ENCODE measurements at regions not wholly inside any gene's neighbourhood (a gene's known extent, or its start where the extent isn't known, plus 50 kb on each side); places are given as distances from the start of the nearest gene placed in this dataset.

DNA sequence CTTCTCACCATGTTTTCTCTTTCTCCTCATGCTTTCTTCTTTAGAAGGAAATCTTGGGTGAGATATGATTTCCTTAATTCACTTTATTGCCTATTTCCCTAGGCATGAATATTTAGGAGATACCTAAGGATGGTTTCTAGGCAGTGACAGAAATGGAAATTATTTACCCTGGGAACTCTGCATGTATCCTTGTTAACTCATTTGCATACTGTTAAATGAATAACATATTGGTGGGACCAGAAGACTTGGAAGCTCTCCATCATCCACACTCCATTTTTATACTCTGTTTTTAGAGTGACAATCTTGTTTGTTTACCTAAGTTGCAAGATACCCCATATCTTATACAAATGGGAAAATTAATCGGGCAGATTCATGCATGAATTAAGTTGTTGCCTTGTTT lies 285.7 kb downstream of the RNF144B start:
- no peak for DNase-seq (ENCODE audit: low spot score)

DNA sequence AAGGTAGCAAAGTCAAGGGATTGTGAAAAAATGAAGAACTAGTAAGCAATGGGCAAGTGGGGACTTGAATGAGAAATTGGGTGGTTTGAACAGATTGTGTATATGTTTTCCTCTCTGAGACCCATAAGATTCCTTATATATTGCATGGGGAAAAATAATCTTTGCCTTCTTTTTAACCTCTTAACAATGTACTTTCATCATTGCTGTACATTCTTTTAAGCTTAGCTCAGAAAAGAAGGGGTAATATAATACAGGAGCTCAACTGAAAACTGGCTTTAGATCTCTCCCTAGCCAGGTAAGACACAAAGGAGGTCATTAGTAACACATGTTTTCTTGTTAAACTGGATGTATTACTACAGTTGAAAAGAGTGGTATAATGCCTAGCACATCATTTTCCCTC lies 287.2 kb downstream of the RNF144B start:
- DNase-seq (ENCODE audit: low spot score) = no peak

DNA sequence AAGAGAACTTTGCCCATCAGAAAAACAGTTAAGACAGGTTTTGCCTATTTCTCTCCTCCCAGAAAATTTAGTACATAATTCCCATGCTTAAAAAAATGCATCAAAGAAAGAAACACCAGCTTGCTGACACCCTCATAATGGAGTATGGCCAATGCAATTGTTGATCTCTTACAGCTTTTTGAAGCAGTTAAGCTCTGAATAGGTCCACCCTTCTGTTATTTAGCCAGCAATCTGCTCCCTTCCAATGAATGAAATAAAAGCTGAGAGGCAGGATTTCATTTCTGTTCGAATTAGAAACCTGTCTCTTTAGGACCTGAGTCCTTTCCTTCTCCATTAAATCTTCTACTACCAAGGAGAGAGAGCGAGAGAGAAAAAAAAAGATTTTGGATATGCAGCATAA lies 288.7 kb downstream of the RNF144B start:
- no peak for DNase-seq (ENCODE audit: low spot score)

DNA sequence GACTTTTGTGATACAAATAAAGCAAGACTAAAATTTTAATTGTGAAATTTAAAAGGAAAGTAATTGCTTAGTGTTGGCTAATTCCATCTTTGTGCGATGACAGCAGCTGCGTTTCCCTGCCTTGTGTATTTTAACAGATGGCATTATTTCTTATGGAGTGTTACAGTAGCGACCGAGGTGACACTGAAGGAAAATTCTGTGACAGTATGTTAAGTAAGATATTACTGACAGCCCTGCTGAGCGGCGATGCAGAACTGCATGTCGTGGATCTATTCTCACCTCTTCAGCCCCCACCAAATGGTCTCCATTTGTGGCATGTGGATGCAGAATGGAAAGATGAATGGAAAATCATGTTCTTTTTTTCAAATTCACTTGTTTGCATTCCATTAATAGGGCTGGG lies 289.4 kb downstream of the RNF144B start:
- no peak for DNase-seq (ENCODE audit: low spot score)

DNA sequence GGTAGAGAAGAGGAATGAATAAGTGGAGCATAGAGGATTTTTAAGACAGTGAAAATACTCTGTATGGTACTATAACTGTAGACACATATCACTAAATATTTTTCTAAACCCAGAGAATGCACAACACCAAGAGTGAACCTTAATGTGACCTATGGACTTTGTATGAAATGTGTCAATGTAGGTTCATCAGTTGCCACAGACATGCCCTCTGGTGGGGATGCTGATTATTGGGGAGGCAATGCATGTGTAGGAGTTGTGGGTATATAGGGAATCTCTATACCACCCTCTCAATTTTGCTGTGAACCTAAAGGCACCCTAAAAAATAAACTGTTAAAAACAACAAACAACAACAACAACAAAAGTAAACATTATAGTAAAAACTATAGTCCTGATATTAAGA lies 293.7 kb downstream of the RNF144B start:
- no peak for DNase-seq (ENCODE audit: low spot score)

DNA sequence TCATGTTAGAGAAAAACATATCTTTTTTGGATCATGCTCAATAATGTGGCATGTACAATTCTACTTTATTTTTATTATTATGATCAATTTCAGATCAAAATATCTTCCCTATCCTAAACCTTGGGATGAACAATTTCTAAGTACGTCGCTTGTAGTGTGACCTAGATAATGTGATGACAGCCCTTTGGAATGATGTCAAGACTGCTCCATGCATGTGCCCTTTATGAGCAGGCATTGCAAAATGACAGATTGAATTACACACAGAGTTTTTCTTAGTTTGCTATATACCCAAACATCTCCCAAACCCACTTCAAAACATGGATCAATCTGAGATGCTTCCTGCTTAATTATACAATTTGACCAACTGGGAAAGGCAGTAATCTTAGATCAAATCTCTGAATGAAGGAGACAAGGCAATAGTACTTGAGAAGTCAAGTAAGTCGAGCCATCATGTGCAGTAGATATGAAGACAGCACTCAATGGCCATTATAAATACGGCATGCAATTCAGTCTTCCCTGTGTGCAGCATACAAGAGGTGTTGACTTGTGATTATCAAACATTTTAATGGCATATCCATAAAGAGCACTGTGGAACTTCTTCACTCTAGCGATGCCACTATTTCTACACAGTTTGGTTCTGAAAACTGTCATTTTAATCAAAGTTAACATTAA lies 294.8 kb downstream of the RNF144B start:
- DNase-seq (ENCODE audit: low spot score) = no peak

DNA sequence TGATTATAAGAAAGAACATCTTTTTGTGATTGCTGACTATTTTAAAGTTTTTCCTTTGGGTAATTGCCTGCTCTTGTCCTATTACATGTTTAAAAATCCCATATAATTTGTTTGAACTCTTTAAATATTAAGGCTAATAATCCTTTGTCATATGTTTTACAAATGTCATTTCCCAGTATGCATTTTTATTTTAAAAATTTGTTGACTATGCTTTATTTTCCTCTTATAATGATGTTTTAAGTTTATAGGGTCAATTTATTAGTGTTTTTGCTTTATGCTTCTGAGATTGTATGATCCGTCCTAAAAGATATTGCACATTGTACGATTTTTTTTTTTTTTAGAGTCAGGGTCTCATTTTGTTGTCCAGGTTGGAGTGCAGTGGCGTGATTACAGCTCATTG lies 297.2 kb downstream of the RNF144B start:
- DNase-seq (ENCODE audit: low spot score) = no peak

DNA sequence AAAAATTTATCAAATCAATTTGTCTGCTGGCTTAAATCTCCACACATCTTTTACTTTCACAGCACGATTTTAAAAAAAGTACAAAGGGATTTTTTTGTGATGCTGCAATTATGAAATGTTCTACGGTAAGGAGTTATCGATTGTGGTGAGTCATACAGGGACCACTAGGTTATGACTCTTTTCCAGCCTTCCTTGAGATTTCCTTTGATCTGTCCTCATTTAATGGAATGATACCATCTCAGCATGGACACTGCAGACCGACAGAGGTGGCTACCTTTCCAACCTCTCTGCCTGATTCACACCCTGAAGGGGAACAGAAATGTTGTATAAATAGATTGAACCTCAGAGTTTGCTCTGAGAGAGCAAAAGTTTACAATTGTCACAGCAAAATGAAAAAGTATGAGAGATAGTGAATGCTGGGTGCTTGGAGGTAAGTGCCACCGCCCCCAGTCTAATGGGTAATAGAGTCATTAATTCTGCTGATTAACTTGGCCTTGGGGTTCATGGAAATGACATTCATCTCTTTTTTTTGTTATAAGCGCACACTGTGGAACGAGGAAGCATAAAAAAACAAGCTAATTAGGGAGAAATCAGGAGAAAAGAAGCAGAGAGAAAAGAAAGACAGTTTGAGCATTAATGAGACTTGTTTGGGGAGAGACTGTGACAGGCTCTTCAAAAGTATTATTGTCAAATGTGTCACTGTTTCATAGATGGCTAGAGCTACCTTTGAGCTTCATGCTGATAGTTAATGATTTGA lies 306.0 kb downstream of the RNF144B start:
- no peak for DNase-seq (ENCODE audit: low spot score)

DNA sequence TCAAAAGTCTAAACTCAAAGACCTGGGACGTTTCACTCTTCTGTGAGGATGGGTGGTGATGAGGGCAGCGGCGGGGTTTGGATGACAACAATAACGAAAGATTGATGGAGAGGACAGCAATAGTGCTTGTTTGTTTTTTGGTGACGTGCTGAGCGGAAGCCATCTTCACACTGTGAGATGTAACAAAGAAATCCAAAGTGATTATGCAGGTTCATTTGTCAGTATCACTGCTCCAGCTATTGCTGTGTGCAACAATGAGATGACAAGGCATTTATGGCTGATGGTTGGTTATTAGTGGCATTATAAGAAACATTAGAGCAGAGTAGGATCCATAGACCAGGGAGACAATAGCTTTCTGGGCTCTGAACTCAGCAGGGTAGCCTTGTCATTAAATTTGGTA lies 306.7 kb downstream of the RNF144B start:
- no peak for DNase-seq (ENCODE audit: low spot score)

DNA sequence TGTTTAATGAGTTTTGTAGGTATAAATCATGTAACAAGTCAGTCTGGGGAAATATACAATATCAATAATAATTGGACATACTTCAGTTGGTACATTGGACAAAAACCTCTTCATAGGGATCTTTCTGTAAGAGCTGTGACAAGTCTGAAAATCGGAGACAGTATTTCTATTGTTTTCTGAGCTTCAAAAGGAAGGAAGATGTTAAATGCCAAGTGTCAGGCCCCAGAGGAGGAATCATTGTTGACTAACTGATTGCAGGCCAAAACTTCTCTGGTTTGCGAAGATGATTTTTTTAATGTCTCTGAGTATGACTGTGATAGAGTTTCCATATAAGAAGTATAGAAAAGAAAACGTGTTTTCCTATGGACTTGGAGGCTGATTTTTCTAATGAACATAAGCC lies 316.4 kb downstream of the RNF144B start:
- DNase-seq (ENCODE audit: low spot score) = no peak

DNA sequence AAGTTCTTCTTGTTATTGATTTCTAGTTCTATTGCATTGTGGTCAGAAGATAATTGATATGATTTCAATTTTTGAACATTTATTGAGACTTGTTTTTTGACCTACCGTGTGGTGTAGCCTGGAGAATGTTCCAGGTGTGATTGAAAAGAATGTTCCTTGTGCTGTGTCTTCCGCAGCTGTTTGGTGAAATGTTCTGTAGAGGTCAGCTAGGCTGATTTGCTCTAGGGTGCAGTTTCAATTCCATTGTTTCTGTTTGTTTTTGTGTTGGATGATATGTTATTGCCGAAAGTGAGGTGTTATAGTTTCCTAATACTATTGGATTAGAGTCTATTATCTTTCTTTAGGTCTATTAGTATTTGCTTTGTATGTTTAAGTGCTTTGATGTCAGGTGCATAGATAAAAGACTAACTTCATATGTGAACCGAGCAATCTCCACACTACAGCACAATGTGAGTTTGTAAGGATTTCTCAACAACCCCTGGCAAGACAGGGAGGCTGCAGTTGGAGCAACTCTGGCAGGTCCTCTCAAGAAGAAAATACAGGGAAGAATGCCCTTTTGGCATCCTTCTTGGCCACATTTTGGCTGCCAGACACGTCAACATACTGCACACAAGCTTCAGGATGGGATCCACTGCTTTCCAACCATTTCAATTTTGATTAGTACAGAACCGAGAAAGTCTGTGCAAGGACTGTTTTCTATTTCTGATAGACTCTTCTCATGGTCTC lies 320.7 kb downstream of the RNF144B start:
- no peak for DNase-seq (ENCODE audit: low spot score)

DNA sequence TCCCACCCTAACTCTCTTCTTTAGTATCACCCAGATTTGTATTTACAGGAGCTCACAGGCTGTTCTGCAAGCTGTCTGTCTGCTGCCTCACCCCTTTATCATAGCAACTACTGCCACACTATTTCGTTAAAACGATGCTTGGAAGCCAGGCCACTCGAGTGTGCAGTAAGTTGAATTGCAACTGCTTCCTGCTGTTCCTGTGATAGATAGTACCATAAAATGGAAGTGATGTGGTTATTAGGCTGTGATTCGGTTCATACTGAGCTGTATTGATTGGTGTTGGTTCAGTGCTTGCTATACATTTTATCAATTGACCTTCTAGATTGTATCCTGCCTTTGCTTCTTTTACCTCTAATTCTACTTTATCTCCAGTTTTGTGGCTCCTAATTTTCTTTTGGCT lies 325.4 kb downstream of the RNF144B start:
- DNase-seq (ENCODE audit: low spot score) = no peak

DNA sequence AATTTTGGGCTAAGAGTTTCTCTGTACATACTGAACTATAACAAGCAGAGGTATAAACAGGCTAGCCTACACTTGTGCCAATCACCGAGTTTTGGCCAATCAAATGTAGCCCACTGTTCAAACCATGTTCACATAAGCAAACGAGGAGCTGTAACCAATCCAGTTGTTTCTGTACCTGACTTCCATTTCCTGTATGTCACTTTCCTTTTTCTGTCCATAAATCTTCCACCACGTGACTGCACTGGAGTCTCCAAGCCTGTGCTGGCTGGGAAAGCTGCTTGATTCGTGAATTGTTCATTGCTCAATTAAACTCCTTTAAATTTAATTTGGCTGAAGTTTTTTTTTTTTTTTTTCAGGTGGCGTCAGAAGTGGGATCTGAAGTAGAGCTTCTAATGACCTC lies 332.9 kb downstream of the RNF144B start:
- no peak for DNase-seq (ENCODE audit: low spot score)

DNA sequence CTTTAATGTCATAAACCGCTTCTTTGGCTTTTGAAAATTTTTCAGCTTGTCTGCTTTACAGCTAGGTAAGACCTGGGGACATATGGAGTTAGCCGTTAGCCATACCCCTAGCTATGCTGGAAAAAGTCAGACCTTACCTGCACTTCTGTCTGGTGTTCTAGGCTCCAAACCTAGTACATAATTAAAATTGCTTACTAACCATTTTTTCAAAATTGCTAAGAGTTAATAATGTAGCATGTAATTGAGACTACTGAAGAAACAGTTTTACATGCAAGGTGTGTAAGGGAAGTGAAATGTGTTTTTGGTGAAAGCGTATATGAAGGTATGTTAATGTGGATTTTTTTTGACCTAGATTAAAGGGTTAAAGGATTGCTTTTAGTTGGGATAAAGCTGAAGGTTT lies 336.9 kb downstream of the RNF144B start:
- DNase-seq (ENCODE audit: low spot score) = no peak

DNA sequence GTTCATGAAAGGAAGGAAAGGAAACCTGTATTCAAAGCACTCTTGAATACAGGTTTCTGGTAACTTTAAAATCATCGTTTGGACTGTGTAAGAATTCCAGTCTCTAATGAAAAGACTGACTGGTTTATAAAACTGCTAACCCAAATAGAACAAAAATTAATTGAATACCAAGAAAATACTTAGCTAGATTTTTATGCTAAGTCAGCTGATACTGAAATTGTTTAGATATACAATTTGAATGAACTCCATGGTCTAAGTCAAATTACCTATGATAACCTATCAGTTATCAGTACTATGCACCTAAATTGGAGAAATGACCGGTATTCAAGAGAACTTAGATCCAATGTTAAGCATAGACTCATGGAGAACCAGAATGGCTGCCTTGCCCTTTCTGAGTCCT lies 338.3 kb downstream of the RNF144B start:
- no peak for DNase-seq (ENCODE audit: low spot score)

DNA sequence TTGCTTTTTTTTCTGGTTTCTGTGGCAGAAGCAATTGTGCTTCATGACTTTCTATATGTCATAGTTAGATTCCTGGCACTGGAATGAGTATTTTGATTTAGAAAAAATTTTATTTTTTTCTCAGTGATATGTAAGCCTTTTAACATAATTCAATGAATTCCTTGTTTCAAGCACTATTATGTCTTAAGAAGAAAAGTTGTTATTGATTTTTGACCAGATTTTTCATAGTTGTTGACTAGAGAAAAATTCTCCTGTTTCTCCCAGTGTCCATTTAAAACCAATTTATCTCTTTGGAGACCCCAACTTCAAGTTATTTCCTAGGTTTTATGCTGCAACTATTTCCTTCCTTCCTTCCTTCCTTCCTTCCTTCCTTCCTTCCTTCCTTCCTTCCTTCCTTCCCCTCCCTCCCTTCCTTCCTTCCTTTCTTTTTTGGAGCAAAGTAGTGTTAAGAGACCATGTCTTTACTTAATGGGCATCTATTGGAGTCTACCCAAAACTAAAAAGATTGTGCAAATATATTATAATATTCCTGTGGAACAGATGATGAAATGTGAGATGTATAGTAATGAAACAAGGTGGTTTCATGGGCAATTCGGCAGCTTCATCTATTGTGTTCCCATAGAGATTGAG lies 346.9 kb downstream of the RNF144B start:
- DNase-seq (ENCODE audit: low spot score) = no peak

DNA sequence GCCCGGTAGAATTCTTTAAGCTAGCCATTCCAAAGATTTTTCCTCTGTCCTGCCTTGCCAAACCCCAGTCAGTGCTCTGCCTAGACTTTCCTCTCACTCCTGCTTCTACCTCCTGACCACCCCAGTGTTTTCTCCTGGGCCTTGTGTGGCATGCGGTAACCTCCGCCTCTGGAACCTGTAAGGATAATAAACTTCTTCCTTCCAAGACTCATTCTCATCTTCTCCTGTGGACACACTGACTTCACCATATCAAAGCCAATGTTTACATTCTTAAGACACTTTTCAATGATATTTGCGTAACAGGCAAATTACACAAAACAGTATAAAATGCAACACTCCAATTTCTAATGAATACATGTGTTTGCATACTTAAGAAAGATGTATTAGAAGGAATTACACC lies 354.6 kb downstream of the RNF144B start:
- no peak for DNase-seq (ENCODE audit: low spot score)

DNA sequence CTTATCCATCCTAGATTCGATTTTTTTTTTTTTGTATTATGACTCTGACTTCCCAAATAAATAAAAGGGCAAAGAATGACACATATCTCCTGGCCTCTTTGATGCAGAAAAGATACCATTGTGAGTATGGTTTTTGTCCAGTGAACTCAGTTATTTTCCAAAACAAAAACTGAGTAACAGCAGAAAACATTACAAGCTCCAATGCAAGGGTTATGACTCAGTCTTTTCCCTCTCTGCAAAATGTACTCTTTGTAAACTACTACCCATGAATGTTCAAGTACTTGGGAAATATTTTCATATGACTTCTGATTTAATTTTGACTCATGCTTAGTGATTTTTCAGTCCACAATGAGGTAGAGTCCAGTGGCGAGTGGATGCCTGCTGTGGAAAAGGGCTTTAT lies 355.3 kb downstream of the RNF144B start:
- no peak for DNase-seq (ENCODE audit: low spot score)

DNA sequence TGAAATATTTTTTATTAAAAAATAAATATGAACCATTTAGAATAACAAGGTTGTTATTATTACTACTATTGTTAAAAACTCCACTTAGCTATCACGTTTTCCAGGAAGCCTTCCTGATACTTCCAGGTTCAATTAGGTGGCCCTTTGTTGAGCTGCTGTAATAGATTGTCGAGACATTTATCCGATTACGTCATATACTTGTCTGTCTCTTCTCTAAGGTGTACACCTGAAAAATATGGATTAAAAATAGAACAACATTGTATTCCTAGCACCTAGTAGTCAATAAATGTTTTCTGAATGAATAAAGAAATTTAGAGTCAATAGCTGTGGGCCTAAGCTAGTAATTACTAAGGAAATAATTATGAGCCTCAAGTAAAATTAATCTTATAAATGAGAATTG lies 359.6 kb downstream of the RNF144B start:
- no peak for DNase-seq (ENCODE audit: low spot score)

DNA sequence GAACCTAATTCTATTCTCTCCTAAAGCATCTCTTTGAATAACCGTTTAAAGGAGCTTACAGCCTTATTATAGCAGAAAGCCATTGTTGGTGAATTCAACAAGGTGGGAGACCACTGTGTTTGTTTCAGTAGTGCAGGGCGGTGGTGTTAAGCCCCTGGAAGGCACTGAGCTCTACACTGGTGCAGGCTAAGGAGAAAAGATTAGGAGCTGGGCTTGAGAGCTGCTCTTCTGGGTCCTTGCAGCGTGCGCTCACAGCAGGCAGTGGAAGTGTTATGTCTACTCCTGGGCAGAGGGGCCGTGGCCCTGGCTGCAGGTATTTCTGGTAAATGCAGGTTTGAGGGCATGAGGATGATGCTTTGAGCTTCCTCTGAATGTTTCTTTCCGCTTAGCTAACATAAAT lies 361.2 kb downstream of the RNF144B start:
- no peak for DNase-seq (ENCODE audit: low spot score)

DNA sequence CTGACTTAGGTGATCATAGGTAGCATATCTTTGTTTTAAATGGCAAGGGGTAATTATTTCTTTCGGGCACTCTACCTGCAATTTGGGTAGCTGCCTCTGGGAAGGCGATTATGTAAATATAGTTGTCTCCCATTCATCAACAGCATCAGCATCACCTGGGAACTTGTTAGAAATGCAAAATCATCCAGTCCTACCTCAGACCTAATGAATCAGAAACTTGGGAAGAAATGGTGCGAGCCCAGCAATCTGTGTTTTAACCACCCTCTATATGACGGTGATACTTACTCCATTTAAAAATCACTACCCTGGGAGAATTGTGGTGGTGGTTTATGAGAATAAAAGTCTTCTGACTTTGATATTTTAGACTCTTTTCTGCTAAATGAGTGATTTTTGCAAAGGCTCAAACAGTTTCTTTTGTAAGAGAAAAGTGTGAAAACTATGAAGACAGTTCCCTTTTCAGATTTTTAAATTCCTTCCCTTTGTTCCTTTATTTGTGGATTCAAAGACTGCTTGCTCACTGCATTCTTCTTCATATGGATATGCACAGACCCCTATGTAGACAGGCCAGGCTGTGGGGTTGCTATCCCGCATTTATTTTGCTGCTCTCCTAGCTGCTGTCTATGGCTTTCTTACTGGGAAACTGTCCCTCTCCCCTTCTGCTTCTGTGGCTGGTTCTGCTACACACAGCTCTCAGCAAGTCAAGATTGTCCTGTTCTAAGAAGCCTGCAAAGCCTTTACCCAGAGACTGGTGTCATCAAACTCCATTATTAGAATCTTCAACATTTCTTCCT lies 365.3 kb downstream of the RNF144B start:
- DNase-seq (ENCODE audit: low spot score) = no peak

DNA sequence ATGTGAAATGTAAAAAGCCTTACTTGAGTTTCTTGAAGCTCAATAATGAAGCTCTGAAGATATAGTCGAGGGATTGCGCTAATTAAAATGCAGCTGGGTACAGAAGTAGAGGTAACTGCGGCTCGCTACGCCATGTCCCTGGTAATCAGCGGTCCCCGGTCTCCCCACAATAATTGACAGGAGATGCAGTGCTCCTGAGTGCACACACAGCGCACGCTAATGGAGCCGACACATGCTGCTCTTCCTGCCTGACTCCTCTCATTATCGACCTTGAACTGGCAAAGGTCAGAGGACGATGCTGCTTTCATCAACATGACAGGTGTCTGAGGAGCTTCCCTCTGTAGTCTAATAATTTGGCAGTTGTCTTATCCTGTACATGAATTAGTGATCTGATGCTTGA lies 365.9 kb downstream of the RNF144B start:
- no peak for DNase-seq (ENCODE audit: low spot score)
